MM.1S (cell line): ENCODE measurements at regions not wholly inside any gene's neighbourhood (a gene's known extent, or its start where the extent isn't known, plus 50 kb on each side); places are given as distances from the start of the nearest gene placed in this dataset.

Experiments
- DNase-seq: peaks from one replicate; pipeline ENCODE4 v3.0.0-alpha.2; 2015
- H2AFZ ChIP-seq: fragments of 300-600 bp; sonication (generic); 2 replicates; pipeline ENCODE4 v1.6.0; 2016; ENCODE audit warnings: antibody characterized with exemption, low read length
- H3F3A ChIP-seq: fragments of 300-600 bp; sonication (generic); 2 replicates; pipeline ENCODE4 v1.6.1; 2016; ENCODE audit warnings: mild to moderate bottlenecking, antibody characterized with exemption, low read length, moderate library complexity, mixed read lengths; ENCODE audit not compliant: insufficient read depth
- H3K27ac ChIP-seq: fragments of 300-600 bp; sonication (generic); 2 replicates; pipeline ENCODE4 v1.5.1; 2016; ENCODE audit warnings: mild to moderate bottlenecking, low read length
- H3K27me3 ChIP-seq: fragments of 300-600 bp; sonication (generic); replicated peaks from 2 replicates; pipeline ENCODE4 v1.6.0; 2016; ENCODE audit warnings: low read length; ENCODE audit not compliant: insufficient read depth
- H3K36me3 ChIP-seq: fragments of 300-600 bp; sonication (generic); replicated peaks from 2 replicates; pipeline ENCODE4 v1.6.1; 2016; ENCODE audit warnings: mild to moderate bottlenecking, low read length, mixed read lengths; ENCODE audit not compliant: insufficient read depth
- H3K4me1 ChIP-seq: fragments of 300-600 bp; sonication (generic); 2 replicates; pipeline ENCODE4 v1.6.1; 2016; ENCODE audit warnings: low read length, mixed read lengths
- H3K4me2 ChIP-seq: fragments of 300-600 bp; sonication (generic); 2 replicates; pipeline ENCODE4 v1.6.0; 2016; ENCODE audit warnings: low read depth, low read length
- H3K4me3 ChIP-seq: fragments of 300-600 bp; sonication (generic); 2 replicates; pipeline ENCODE4 v1.5.1; 2016; ENCODE audit warnings: low read length, mixed read lengths
- H3K79me2 ChIP-seq: fragments of 300-600 bp; sonication (generic); 2 replicates; pipeline ENCODE4 v1.6.1; 2016; ENCODE audit warnings: mixed run types, low read length, mixed read lengths
- H3K9ac ChIP-seq: fragments of 300-600 bp; sonication (generic); 2 replicates; pipeline ENCODE4 v1.6.1; 2016; ENCODE audit warnings: low read length, mixed read lengths
- H3K9me2 ChIP-seq: fragments of 300-600 bp; sonication (generic); replicated peaks from 2 replicates; pipeline ENCODE4 v1.6.1; 2016; ENCODE audit warnings: mild to moderate bottlenecking, low read length, mixed read lengths; ENCODE audit not compliant: insufficient read depth
- H3K9me3 ChIP-seq: fragments of 300-600 bp; sonication (generic); replicated peaks from 2 replicates; pipeline ENCODE4 v1.6.1; 2016; ENCODE audit warnings: mild to moderate bottlenecking, low read length, mixed read lengths; ENCODE audit not compliant: insufficient read depth
- H4K20me1 ChIP-seq: fragments of 300-600 bp; sonication (generic); 2 replicates; pipeline ENCODE4 v1.6.1; 2016; ENCODE audit warnings: mild to moderate bottlenecking, low read length, moderate library complexity, mixed read lengths; ENCODE audit not compliant: insufficient read depth
- CTCF ChIP-seq: fragments of 300-600 bp; sonication (generic); IDR thresholded peaks from 2 replicates; pipeline ENCODE4 v1.5.1; 2016; ENCODE audit warnings: antibody characterized with exemption, low read length, mixed read lengths
- EZH2 ChIP-seq: fragments of 300-600 bp; sonication (generic); optimal IDR thresholded peaks from 2 replicates; pipeline ENCODE3; 2017; ENCODE audit warnings: low read depth, mild to moderate bottlenecking, antibody characterized with exemption, low read length, mixed read lengths
- EZH2phosphoT487 ChIP-seq: fragments of 300-600 bp; sonication (generic); IDR thresholded peaks from 2 replicates; pipeline ENCODE4 v1.6.1; 2018; ENCODE audit warnings: antibody characterized with exemption, low read length

- H3K4me3 ChIP-seq = no peak overlapping the region
- H3K9me3 ChIP-seq = no peaks in the 10 kb centered on the region
- H3K9me2 ChIP-seq = 0 out of 2 replicates have a peak, but pooled peaks cover 2% of the 10 kb centered on the region
- H3F3A ChIP-seq = no peaks in the 10 kb centered on the region
- H3K4me1 ChIP-seq = no peaks in the 10 kb centered on the region
- no peak for DNase-seq
- H3K27ac ChIP-seq = no peak overlapping the region
- no peak overlapping the region for H2AFZ ChIP-seq
- no peaks in the 10 kb centered on the region for H3K36me3 ChIP-seq
- TF ChIP-seq EZH2phosphoT487 (no peak), EZH2 (no peak), CTCF (no peak)
- H4K20me1 ChIP-seq = no peaks in the 10 kb centered on the region
- no peaks in the 10 kb centered on the region for H3K79me2 ChIP-seq
- no peaks in the 10 kb centered on the region for H3K27me3 ChIP-seq
- no peak overlapping the region for H3K9ac ChIP-seq
- no peak overlapping the region for H3K4me2 ChIP-seq
Measured at GRCh38 chr11:103690356-103690755, 346.1 kb upstream of the DDI1 start.

- no peaks in the 10 kb centered on the region for H3K36me3 ChIP-seq
- DNase-seq = no peak
- no peaks in the 10 kb centered on the region for H3F3A ChIP-seq
- no peaks in the 10 kb centered on the region for H3K9me3 ChIP-seq
- TF ChIP-seq EZH2phosphoT487 (no peak), EZH2 (no peak), CTCF (no peak)
- H3K4me3 ChIP-seq = no peak overlapping the region
- H3K27me3 ChIP-seq = no peaks in the 10 kb centered on the region
- no peaks in the 10 kb centered on the region for H4K20me1 ChIP-seq
- no peaks in the 10 kb centered on the region for H3K4me1 ChIP-seq
- 0 out of 2 replicates have a peak, but pooled peaks cover 2% of the 10 kb centered on the region for H3K9me2 ChIP-seq
- no peak overlapping the region for H3K27ac ChIP-seq
- no peak overlapping the region for H3K9ac ChIP-seq
- no peaks in the 10 kb centered on the region for H3K79me2 ChIP-seq
- H2AFZ ChIP-seq = no peak overlapping the region
- H3K4me2 ChIP-seq = no peak overlapping the region
Measured at GRCh38 chr11:103696123-103696522, 340.3 kb upstream of the DDI1 start.

GRCh38 chr11:103699216-103699615, 337.2 kb upstream of the DDI1 start:
- H3K9me2 ChIP-seq = no peaks in the 10 kb centered on the region
- H3K79me2 ChIP-seq = no peaks in the 10 kb centered on the region
- H4K20me1 ChIP-seq = no peaks in the 10 kb centered on the region
- no peak overlapping the region for H3K27ac ChIP-seq
- H3K4me1 ChIP-seq = no peaks in the 10 kb centered on the region
- no peak for DNase-seq
- no peak overlapping the region for H2AFZ ChIP-seq
- no peaks in the 10 kb centered on the region for H3K27me3 ChIP-seq
- H3K4me3 ChIP-seq = no peak overlapping the region
- TF ChIP-seq EZH2phosphoT487 (no peak), EZH2 (no peak), CTCF (no peak)
- H3K9ac ChIP-seq = no peak overlapping the region
- no peaks in the 10 kb centered on the region for H3F3A ChIP-seq
- no peak overlapping the region for H3K4me2 ChIP-seq
- no peaks in the 10 kb centered on the region for H3K9me3 ChIP-seq
- H3K36me3 ChIP-seq = no peaks in the 10 kb centered on the region
